GM23338 (cell line): ENCODE measurements at regions not wholly inside any gene's neighbourhood (a gene's known extent, or its start where the extent isn't known, plus 50 kb on each side); places are given as distances from the start of the nearest gene placed in this dataset.

Experiments
- ATAC-seq: fragments of 200-7000 bp; cut with Tn5 transposase; 3 replicates; pipeline ENCODE4 v1.9.1; 2020
- DNase-seq: peaks from one replicate; pipeline ENCODE4 v3.0.0-alpha.2; 2015; ENCODE audit warnings: low spot score
- H2AFZ ChIP-seq: fragments of 200-600 bp; sonication (generic); 2 replicates; pipeline ENCODE4 v1.8.0; 2016; ENCODE audit warnings: antibody characterized with exemption, mild to moderate bottlenecking, moderate library complexity
- H3F3A ChIP-seq: fragments of 200-600 bp; sonication (generic); replicated peaks from 2 replicates; pipeline ENCODE4 v1.8.0; 2017; ENCODE audit warnings: antibody characterized with exemption, mixed run types, low read depth
- H3K27ac ChIP-seq: fragments of 200-600 bp; sonication (generic); 2 replicates; pipeline ENCODE4 v1.6.1; 2016; ENCODE audit warnings: low read depth
- H3K27me3 ChIP-seq: fragments of 200-600 bp; sonication (generic); 2 replicates; pipeline ENCODE4 v1.8.0; 2016; ENCODE audit warnings: mild to moderate bottlenecking, mixed run types, moderate library complexity; ENCODE audit not compliant: insufficient read depth
- H3K36me3 ChIP-seq: fragments of 200-600 bp; sonication (generic); 2 replicates; pipeline ENCODE4 v1.8.0; 2016; ENCODE audit warnings: mild to moderate bottlenecking; ENCODE audit not compliant: insufficient read depth
- H3K4me1 ChIP-seq: fragments of 200-600 bp; sonication (generic); 2 replicates; pipeline ENCODE4 v1.8.0; 2016; ENCODE audit warnings: mild to moderate bottlenecking, moderate library complexity; ENCODE audit not compliant: insufficient read depth
- H3K4me2 ChIP-seq: fragments of 200-600 bp; sonication (generic); 2 replicates; pipeline ENCODE4 v1.7.1; 2017; ENCODE audit warnings: mixed run types
- H3K4me3 ChIP-seq: fragments of 200-600 bp; sonication (generic); 2 replicates; pipeline ENCODE4 v1.6.1; 2016; ENCODE audit warnings: mixed run types
- H3K79me2 ChIP-seq: fragments of 200-600 bp; sonication (generic); replicated peaks from 2 replicates; pipeline ENCODE4 v1.8.0; 2017; ENCODE audit warnings: mild to moderate bottlenecking; ENCODE audit not compliant: insufficient read depth
- H3K9me2 ChIP-seq: fragments of 200-600 bp; sonication (generic); 2 replicates; pipeline ENCODE4 v1.8.0; 2017; ENCODE audit not compliant: insufficient read depth
- H4K20me1 ChIP-seq: fragments of 200-600 bp; sonication (generic); replicated peaks from 2 replicates; pipeline ENCODE4 v1.8.0; 2017; ENCODE audit warnings: mild to moderate bottlenecking; ENCODE audit not compliant: insufficient read depth
- H3K27ac Mint-ChIP-seq: 2 replicates; pipeline ENCODE4 v1.8.0; 2020; ENCODE audit warnings: inconsistent platforms, mild to moderate bottlenecking, moderate library complexity, mixed read lengths
- H3K27me3 Mint-ChIP-seq: 3 replicates; pipeline ENCODE4 v1.8.0; 2022; ENCODE audit warnings: low read depth, mild to moderate bottlenecking, moderate library complexity, mixed read lengths, inconsistent platforms; ENCODE audit not compliant: insufficient read depth, poor library complexity
- H3K36me3 Mint-ChIP-seq: 3 replicates; pipeline ENCODE4 v1.8.0; 2021; ENCODE audit warnings: low read depth, mild to moderate bottlenecking, inconsistent platforms, moderate library complexity, mixed read lengths
- H3K4me1 Mint-ChIP-seq: 3 replicates; pipeline ENCODE4 v1.8.0; 2020; ENCODE audit warnings: mild to moderate bottlenecking, inconsistent platforms, mixed read lengths
- H3K4me3 Mint-ChIP-seq: 3 replicates; pipeline ENCODE4 v1.8.0; 2021; ENCODE audit warnings: moderate library complexity, mild to moderate bottlenecking, inconsistent platforms, mixed read lengths
- H3K9me3 Mint-ChIP-seq: 3 replicates; pipeline ENCODE4 v1.8.0; 2020; ENCODE audit warnings: moderate library complexity, mild to moderate bottlenecking, inconsistent platforms, mixed read lengths
- CREB1 ChIP-seq: fragments of 250-450 bp; sonication (Bioruptor Pico); IDR thresholded peaks from 2 replicates; pipeline ENCODE4 v1.5.0; 2020; ENCODE audit warnings: low read depth, mild to moderate bottlenecking, moderate library complexity
- CTCF ChIP-seq, 2 experiments: fragments of 200-600 bp in 1 of 2; sonication (generic) in 1 of 2; conservative IDR thresholded peaks; 2 replicates each; pipeline versions ENCODE4 v1.5.1 to v1.6.1; 2016 to 2017; ENCODE audit warnings: antibody characterized with exemption in 2 of 2, low read depth in 2 of 2, mild to moderate bottlenecking in 2 of 2, moderate library complexity in 1 of 2
- ETS1 ChIP-seq: IDR thresholded peaks from 2 replicates; pipeline ENCODE4 v1.6.1; 2016; ENCODE audit warnings: antibody characterized with exemption
- EZH2 ChIP-seq: fragments of 200-600 bp; sonication (generic); IDR thresholded peaks from one replicate; pipeline ENCODE4 v1.8.0; 2017; ENCODE audit warnings: antibody characterized with exemption, mild to moderate bottlenecking, low read depth; ENCODE audit not compliant: unreplicated experiment
- EZH2phosphoT487 ChIP-seq: fragments of 200-600 bp; sonication (generic); IDR thresholded peaks from one replicate; pipeline ENCODE4 v1.8.1; 2018; ENCODE audit warnings: antibody characterized with exemption; ENCODE audit not compliant: unreplicated experiment
- JUNB ChIP-seq: IDR thresholded peaks from one replicate; pipeline ENCODE4 v1.6.1; 2016; ENCODE audit warnings: antibody characterized with exemption; ENCODE audit not compliant: unreplicated experiment
- NANOG ChIP-seq: IDR thresholded peaks from 2 replicates; pipeline ENCODE4 v1.6.1; 2016; ENCODE audit warnings: antibody characterized with exemption, borderline replicate concordance
- POLR2AphosphoS5 ChIP-seq: IDR thresholded peaks from 2 replicates; pipeline ENCODE4 v1.6.1; 2016; ENCODE audit warnings: antibody characterized with exemption, low read depth
- REST ChIP-seq: IDR thresholded peaks from one replicate; pipeline ENCODE4 v1.6.1; 2018; ENCODE audit warnings: antibody characterized with exemption; ENCODE audit not compliant: unreplicated experiment
- STAT1 ChIP-seq: IDR thresholded peaks from one replicate; pipeline ENCODE4 v1.6.1; 2016; ENCODE audit warnings: antibody characterized with exemption; ENCODE audit not compliant: unreplicated experiment
- ZNF114 ChIP-seq: fragments of 250-450 bp; sonication (Bioruptor Pico); IDR thresholded peaks from 2 replicates; pipeline ENCODE4 v1.5.0; 2020; ENCODE audit warnings: mild to moderate bottlenecking, moderate library complexity
- ZNF331 ChIP-seq: fragments of 250-450 bp; sonication (Bioruptor Pico); IDR thresholded peaks from 2 replicates; pipeline ENCODE4 v1.5.0; 2020; ENCODE audit warnings: low read depth, mild to moderate bottlenecking, moderate library complexity
- ZNF462 ChIP-seq: fragments of 250-450 bp; sonication (Bioruptor Pico); IDR thresholded peaks from 2 replicates; pipeline ENCODE4 v1.5.0; 2020; ENCODE audit warnings: mild to moderate bottlenecking, moderate library complexity

GRCh38 chr4:4918067-4918466, 58.6 kb downstream of the MSX1 start:
- H3K4me1 ChIP-seq: no peaks in the 10 kb centered on the region
- H3K79me2 ChIP-seq: no peaks in the 10 kb centered on the region
- H3K4me2 ChIP-seq: no peak overlapping the region
- peaks cover 5% of the 10 kb centered on the region for H3K27me3 Mint-ChIP-seq
- no peaks in the 10 kb centered on the region for H3K4me1 Mint-ChIP-seq
- H2AFZ ChIP-seq: no peak overlapping the region
- TF ChIP-seq CREB1 (CRISPR knock-in tag) (no peak), POLR2AphosphoS5 (no peak), JUNB (no peak), REST (no peak), NANOG (no peak), ETS1 (no peak), STAT1 (no peak), ZNF331 (no peak), EZH2phosphoT487 (no peak), CTCF (conservative IDR thresholded peaks at IDR 0.05; ENCODE audit: low read depth in 2 of 2) (no peak), ZNF114 (CRISPR knock-in tag) (no peak), EZH2 (no peak), ZNF462 (CRISPR knock-in tag) (no peak)
- DNase-seq (no peak), ATAC-seq (no peak)
- no peak overlapping the region for H3K27ac Mint-ChIP-seq
- H3K27ac ChIP-seq: no peak overlapping the region
- H3K36me3 ChIP-seq: no peaks in the 10 kb centered on the region
- H3K36me3 Mint-ChIP-seq: no peaks in the 10 kb centered on the region
- H3K4me3 ChIP-seq: no peak overlapping the region
- no peaks in the 10 kb centered on the region for H4K20me1 ChIP-seq
- peaks cover 4% of the 10 kb centered on the region; the same call in 1 of the 2 replicates for H3K9me2 ChIP-seq
- no peaks in the 10 kb centered on the region for H3K27me3 ChIP-seq
- peaks cover 5% of the 10 kb centered on the region for H3K9me3 Mint-ChIP-seq
- no peak overlapping the region for H3K4me3 Mint-ChIP-seq
- H3F3A ChIP-seq: no peaks in the 10 kb centered on the region
